ENCODE measurements at regions not wholly inside any gene's neighbourhood (a gene's known extent, or its start where the extent isn't known, plus 50 kb on each side); places are given as distances from the start of the nearest gene placed in this dataset.

- no peak for TF ChIP-seq CTCF (IDR thresholded peaks at IDR 0.05)
- no peak for TF ChIP-seq POLR2A (IDR thresholded peaks at IDR 0.05)
- no peak for TF ChIP-seq POLR2AphosphoS5 (IDR thresholded peaks at IDR 0.05)
These were observed 171.6 kb upstream of the SMLR1 start for GRCh38 chr6:130655586-130655985.

Measured in gastroesophageal sphincter (tissue), 3 donors.